Gastroesophageal sphincter (tissue), 4 donors: ENCODE measurements at regions not wholly inside any gene's neighbourhood (a gene's known extent, or its start where the extent isn't known, plus 50 kb on each side); places are given as distances from the start of the nearest gene placed in this dataset.

ENCODE experiments used
- ATAC-seq: fragments of 150-250 bp; one replicate; pipeline ENCODE4 v1.9.1; 2016; ENCODE audit warnings: mild to moderate bottlenecking, moderate library complexity
- H3K27ac ChIP-seq, 4 donors: fragments of 200-600 bp; sonication (generic) in 3 of 4; 1 replicate in 3 of 4; 2 replicates in 1 of 4; pipeline ENCODE4 v1.5.1; 2016 to 2019
- H3K27me3 ChIP-seq: fragments of 200-600 bp; sonication (generic); one replicate; pipeline ENCODE4 v1.5.1; 2019
- H3K36me3 ChIP-seq, 2 donors: fragments of 200-600 bp; sonication (generic); one replicate each; pipeline ENCODE4 v1.5.1; 2019; ENCODE audit warnings: control low read depth in 1 of 2
- H3K4me1 ChIP-seq, 3 donors: fragments of 200-600 bp; sonication (generic); 1 replicate in 2 of 3; 2 replicates in 1 of 3; pipeline ENCODE4 v1.5.1; 2016 to 2019; ENCODE audit warnings: control low read depth in 2 of 3
- H3K4me3 ChIP-seq, 2 donors: fragments of 200-600 bp; sonication (generic); one replicate each; pipeline ENCODE4 v1.5.1; 2019; ENCODE audit warnings: mild to moderate bottlenecking in 1 of 2, moderate library complexity in 1 of 2
- H3K9me3 ChIP-seq, 3 donors: fragments of 200-600 bp; sonication (generic); one replicate each; pipeline ENCODE4 v1.5.1; 2017 to 2019; ENCODE audit warnings: control low read depth in 2 of 3
- EP300 ChIP-seq: sonication (generic); formaldehyde crosslinking; IDR thresholded peaks from one replicate; pipeline ENCODE4 v1.6.1; 2017; ENCODE audit warnings: antibody characterized with exemption, mild to moderate bottlenecking
- POLR2A ChIP-seq, 2 donors: fragments of 450-650 bp; IDR thresholded peaks; one replicate each; pipeline ENCODE4 v1.6.1; 2017; ENCODE audit warnings: antibody characterized with exemption in 2 of 2, mild to moderate bottlenecking in 2 of 2, moderate library complexity in 1 of 2
- POLR2AphosphoS5 ChIP-seq: sonication (generic); formaldehyde crosslinking; IDR thresholded peaks from one replicate; pipeline ENCODE4 v1.6.1; 2017; ENCODE audit warnings: antibody characterized with exemption
- WGBS, 2 donors: methylation state at CpG; one replicate each; pipeline ENCODE4 v1.1.5; 2018; ENCODE audit warnings: low coverage in 1 of 2; 5-methylcytosine and 5-hydroxymethylcytosine counted together
- TF ChIP-seq, protein P1 (sequence below), 4 experiments: fragments of 200-600 bp in 2 of 4; fragments of 450-650 bp in 2 of 4; sonication (generic) in 1 of 4; IDR thresholded peaks; one replicate each; pipeline ENCODE4 v1.5.1; 2017 to 2019; ENCODE audit warnings: antibody characterized with exemption in 4 of 4, mild to moderate bottlenecking in 2 of 4, moderate library complexity in 2 of 4

GRCh38 chr1:191624044-191624443 lies 534.2 kb upstream of the RGS18 start:
- H3K9me3 ChIP-seq, result no peaks in the 10 kb centered on the region
- H3K27me3 ChIP-seq, result no peaks in the 10 kb centered on the region
- no peaks in the 10 kb centered on the region for H3K36me3 ChIP-seq
- no peaks in the 10 kb centered on the region for H3K4me1 ChIP-seq
- 100% methylated on average over 1 of the region's 1 CpG; no CpG with 5 or more reads in 1 of the 2 donors for WGBS, 2 donors
- H3K4me3 ChIP-seq, result no peak overlapping the region
- no peak overlapping the region for H3K27ac ChIP-seq
- ATAC-seq, result no peak
- TF ChIP-seq, protein P1, sequence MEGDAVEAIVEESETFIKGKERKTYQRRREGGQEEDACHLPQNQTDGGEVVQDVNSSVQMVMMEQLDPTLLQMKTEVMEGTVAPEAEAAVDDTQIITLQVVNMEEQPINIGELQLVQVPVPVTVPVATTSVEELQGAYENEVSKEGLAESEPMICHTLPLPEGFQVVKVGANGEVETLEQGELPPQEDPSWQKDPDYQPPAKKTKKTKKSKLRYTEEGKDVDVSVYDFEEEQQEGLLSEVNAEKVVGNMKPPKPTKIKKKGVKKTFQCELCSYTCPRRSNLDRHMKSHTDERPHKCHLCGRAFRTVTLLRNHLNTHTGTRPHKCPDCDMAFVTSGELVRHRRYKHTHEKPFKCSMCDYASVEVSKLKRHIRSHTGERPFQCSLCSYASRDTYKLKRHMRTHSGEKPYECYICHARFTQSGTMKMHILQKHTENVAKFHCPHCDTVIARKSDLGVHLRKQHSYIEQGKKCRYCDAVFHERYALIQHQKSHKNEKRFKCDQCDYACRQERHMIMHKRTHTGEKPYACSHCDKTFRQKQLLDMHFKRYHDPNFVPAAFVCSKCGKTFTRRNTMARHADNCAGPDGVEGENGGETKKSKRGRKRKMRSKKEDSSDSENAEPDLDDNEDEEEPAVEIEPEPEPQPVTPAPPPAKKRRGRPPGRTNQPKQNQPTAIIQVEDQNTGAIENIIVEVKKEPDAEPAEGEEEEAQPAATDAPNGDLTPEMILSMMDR (IDR thresholded peaks at IDR 0.05), result no peak
- TF ChIP-seq POLR2AphosphoS5 (no peak), POLR2A (IDR thresholded peaks at IDR 0.05) (no peak), EP300 (no peak)

DNA sequence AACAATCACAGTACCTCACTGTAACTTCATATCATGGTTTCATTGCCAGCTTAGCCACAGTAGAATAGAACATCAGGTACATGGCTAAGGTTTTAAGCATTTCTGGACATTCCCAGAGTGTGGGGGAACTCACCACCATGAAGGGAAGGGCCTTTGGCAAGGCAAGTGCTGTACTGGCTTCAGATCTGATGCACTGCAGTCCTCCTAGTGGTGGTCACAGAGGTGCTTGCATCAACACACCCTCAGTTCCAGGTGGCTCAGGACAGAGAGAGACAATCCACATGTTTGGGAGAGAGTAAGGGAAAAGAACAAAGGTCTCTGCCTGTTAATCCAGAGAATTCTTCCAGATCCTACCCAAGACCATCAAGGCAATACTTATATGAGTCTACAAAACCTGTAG lies 528.4 kb upstream of the RGS18 start:
- Histone ChIP-seq H3K9me3 (peaks cover 0 to 8% (median 0%) of the 10 kb centered on the region in 3 donors), H3K27ac (no peak overlapping the region), H3K36me3 (no peaks in the 10 kb centered on the region), H3K4me1 (no peaks in the 10 kb centered on the region), H3K4me3 (no peak overlapping the region), H3K27me3 (no peaks in the 10 kb centered on the region)
- no peak for ATAC-seq
- TF ChIP-seq POLR2A (IDR thresholded peaks at IDR 0.05) (no peak), EP300 (no peak)

GRCh38 chr1:191634801-191635508 lies 523.3 kb upstream of the RGS18 start:
- Histone ChIP-seq H3K4me3 (no peak overlapping the region), H3K4me1 (no peaks in the 10 kb centered on the region), H3K27ac (no peak overlapping the region), H3K27me3 (no peaks in the 10 kb centered on the region), H3K9me3 (peaks cover 0 to 5% (median 0%) of the 10 kb centered on the region in 3 donors), H3K36me3 (no peaks in the 10 kb centered on the region)
- 86 to 95% methylated on average over 2 to 3 of the region's 3 CpGs for WGBS, 2 donors
- no peak for TF ChIP-seq POLR2AphosphoS5
- TF ChIP-seq, protein P1 (IDR thresholded peaks at IDR 0.05), result no peak
- no peak for TF ChIP-seq EP300
- no peak for TF ChIP-seq POLR2A (IDR thresholded peaks at IDR 0.05)
- no peak for ATAC-seq

GRCh38 chr1:191636345-191636744 lies 521.9 kb upstream of the RGS18 start:
- H3K36me3 ChIP-seq, result no peaks in the 10 kb centered on the region
- no peaks in the 10 kb centered on the region for H3K9me3 ChIP-seq
- no peaks in the 10 kb centered on the region for H3K4me1 ChIP-seq
- no peak for ATAC-seq
- H3K27me3 ChIP-seq, result no peaks in the 10 kb centered on the region
- no peak overlapping the region for H3K27ac ChIP-seq
- TF ChIP-seq POLR2AphosphoS5 (no peak), POLR2A (IDR thresholded peaks at IDR 0.05) (no peak), EP300 (no peak)
- TF ChIP-seq, protein P1 (IDR thresholded peaks at IDR 0.05), result no peak
- no peak overlapping the region for H3K4me3 ChIP-seq

GRCh38 chr1:191641420-191642260 lies 516.6 kb upstream of the RGS18 start:
- H3K36me3 ChIP-seq, result no peaks in the 10 kb centered on the region
- ATAC-seq, result no peak
- no peak overlapping the region for H3K4me3 ChIP-seq
- no peaks in the 10 kb centered on the region for H3K9me3 ChIP-seq
- no peak for TF ChIP-seq POLR2AphosphoS5
- TF ChIP-seq, protein P1 (IDR thresholded peaks at IDR 0.05), result no peak
- no peak for TF ChIP-seq EP300
- TF ChIP-seq POLR2A (IDR thresholded peaks at IDR 0.05), result no peak
- WGBS, 2 donors, result 64 to 77% methylated on average over 9 of the region's 9 CpGs
- no peak overlapping the region for H3K27ac ChIP-seq
- no peaks in the 10 kb centered on the region for H3K4me1 ChIP-seq
- H3K27me3 ChIP-seq, result no peaks in the 10 kb centered on the region
